H1 (cell line): ENCODE measurements at regions not wholly inside any gene's neighbourhood (a gene's known extent, or its start where the extent isn't known, plus 50 kb on each side); places are given as distances from the start of the nearest gene placed in this dataset.

ENCODE experiments used
- CTCF ChIA-PET: fragments of 300-600 bp; sonication (Branson Sonifier 250); formaldehyde crosslinking; loops from one replicate; lab custom pipeline; 2021; ENCODE audit not compliant: partially characterized antibody; lab: Charles Lee
- POLR2A ChIA-PET: fragments of 300-600 bp; sonication (Branson Sonifier 250); formaldehyde crosslinking; loops from one replicate; lab custom pipeline; 2021; ENCODE audit warnings: inconsistent platforms; ENCODE audit not compliant: partially characterized antibody; lab: Charles Lee
- DNase-seq, 2 experiments: peaks; one replicate each; pipeline versions ENCODE4 v3.0.0 to v3.0.0-alpha.2; 2010 to 2022; ENCODE audit warnings: low spot score in 2 of 2, low read depth in 1 of 2, mixed read lengths in 1 of 2
- FAIRE-seq: peaks from 2 replicates; lab custom pipeline; 2011; peaks lifted over from hg19 to GRCh38; lab: Jason Lieb, UNC
- H2AFZ ChIP-seq: 2 replicates; pipeline ENCODE4 v1.8.1; 2012; ENCODE audit warnings: low read length, inconsistent platforms
- H2AK5ac ChIP-seq: 2 replicates; pipeline ENCODE4 v1.6.1; 2013; ENCODE audit warnings: low read depth, low read length
- H2BK120ac ChIP-seq: replicated peaks from 2 replicates; pipeline ENCODE3; 2013; ENCODE audit warnings: low read depth, low read length, inconsistent platforms
- H2BK12ac ChIP-seq: 2 replicates; pipeline ENCODE4 v1.6.1; 2013; ENCODE audit warnings: low read depth, low read length
- H2BK15ac ChIP-seq: 2 replicates; pipeline ENCODE4 v1.6.1; 2013; ENCODE audit warnings: low read length
- H2BK20ac ChIP-seq: 2 replicates; pipeline ENCODE4 v1.6.1; 2013; ENCODE audit warnings: low read length
- H2BK5ac ChIP-seq: 2 replicates; pipeline ENCODE4 v1.6.1; 2013; ENCODE audit warnings: low read depth, low read length
- H3K14ac ChIP-seq: 2 replicates; pipeline ENCODE4 v1.6.1; 2013; ENCODE audit warnings: inconsistent platforms; ENCODE audit not compliant: insufficient read length
- H3K18ac ChIP-seq: 2 replicates; pipeline ENCODE4 v1.6.1; 2013; ENCODE audit warnings: low read length; ENCODE audit errors: extremely low read depth
- H3K23ac ChIP-seq: 2 replicates; pipeline ENCODE4 v1.6.1; 2013; ENCODE audit warnings: inconsistent platforms; ENCODE audit not compliant: insufficient read length
- H3K23me2 ChIP-seq: 2 replicates; pipeline ENCODE4 v1.6.1; 2013; ENCODE audit warnings: low read depth, low read length
- H3K27ac ChIP-seq: 2 replicates; pipeline ENCODE4 v1.6.1; 2011; ENCODE audit warnings: low read depth, low read length, inconsistent platforms
- H3K27me3 ChIP-seq, 4 experiments: replicated peaks in 1 of 4; 1 replicate in 1 of 4; 2 replicates in 3 of 4; pipeline versions ENCODE4 v1.6.1 to v1.8.1; 2011 to 2013; ENCODE audit warnings: low read length in 3 of 4, mild to moderate bottlenecking in 3 of 4, inconsistent platforms in 2 of 4, mixed read lengths in 2 of 4, moderate library complexity in 1 of 4; ENCODE audit not compliant: control insufficient read depth in 3 of 4, insufficient read depth in 3 of 4; ENCODE audit errors: extremely low read depth in 1 of 4
- H3K36me3 ChIP-seq, 4 experiments: 2 replicates each; pipeline versions ENCODE4 v1.6.1 to v1.8.1; 2011 to 2013; ENCODE audit warnings: mild to moderate bottlenecking in 4 of 4, low read length in 3 of 4, moderate library complexity in 2 of 4, control low read depth in 1 of 4, inconsistent platforms in 1 of 4; ENCODE audit not compliant: insufficient read depth in 4 of 4, control insufficient read depth in 2 of 4
- H3K4ac ChIP-seq: replicated peaks from 2 replicates; pipeline ENCODE3; 2013; ENCODE audit warnings: low read length, low read depth, mixed read lengths, inconsistent platforms; ENCODE audit not compliant: insufficient read length
- H3K4me1 ChIP-seq, 4 experiments: replicated peaks in 1 of 4; 1 replicate in 1 of 4; 2 replicates in 3 of 4; pipeline versions ENCODE4 v1.6.1 to v1.8.1; 2011 to 2013; ENCODE audit warnings: low read length in 3 of 4, inconsistent platforms in 2 of 4, mixed read lengths in 1 of 4; ENCODE audit not compliant: insufficient read depth in 4 of 4, control insufficient read depth in 3 of 4
- H3K4me2 ChIP-seq, 2 experiments: 2 replicates each; pipeline versions ENCODE4 v1.6.1 to v1.8.1; 2011 to 2013; ENCODE audit warnings: low read depth in 2 of 2, low read length in 2 of 2, control low read depth in 1 of 2, inconsistent platforms in 1 of 2, mild to moderate bottlenecking in 1 of 2; ENCODE audit not compliant: insufficient read depth in 1 of 2
- H3K4me3 ChIP-seq, 4 experiments: fragments of 200-600, 300-600 bp in 1 of 4; sonication (generic), shearing (Covaris generic), sonication (Bioruptor Twin) in 1 of 4; 2 replicates each; pipeline versions ENCODE4 v1.5.1 to v1.8.1; 2011 to 2016; ENCODE audit warnings: low read length in 4 of 4, low read depth in 3 of 4, control low read depth in 2 of 4, inconsistent platforms in 2 of 4, mild to moderate bottlenecking in 2 of 4, mixed read lengths in 1 of 4, moderate library complexity in 1 of 4; ENCODE audit not compliant: insufficient read depth in 2 of 4; ENCODE audit errors: extremely low read depth in 1 of 4
- H3K56ac ChIP-seq: replicated peaks from 2 replicates; pipeline ENCODE3; 2013; ENCODE audit warnings: low read depth, mild to moderate bottlenecking, mixed read lengths, low read length, inconsistent platforms; ENCODE audit not compliant: insufficient read length
- H3K79me1 ChIP-seq: 2 replicates; pipeline ENCODE4 v1.6.1; 2013; ENCODE audit warnings: low read depth, low read length, control low read depth
- H3K79me2 ChIP-seq, 2 experiments: 2 replicates each; pipeline versions ENCODE4 v1.6.1 to v1.8.1; 2012 to 2013; ENCODE audit warnings: low read length in 2 of 2, mild to moderate bottlenecking in 2 of 2, inconsistent platforms in 1 of 2; ENCODE audit not compliant: insufficient read depth in 2 of 2, control insufficient read depth in 1 of 2
- H3K9ac ChIP-seq, 4 experiments: replicated peaks in 1 of 4; 1 replicate in 1 of 4; 2 replicates in 3 of 4; pipeline versions ENCODE4 v1.6.1 to v1.8.1; 2011 to 2013; ENCODE audit warnings: low read depth in 3 of 4, low read length in 3 of 4, control low read depth in 2 of 4, mild to moderate bottlenecking in 2 of 4, moderate library complexity in 2 of 4, inconsistent platforms in 1 of 4; ENCODE audit errors: extremely low read depth in 1 of 4
- H3K9me3 ChIP-seq, 2 experiments: 2 replicates each; pipeline versions ENCODE4 v1.6.1 to v1.8.1; 2012 to 2013; ENCODE audit warnings: mild to moderate bottlenecking in 2 of 2, moderate library complexity in 2 of 2, control low read depth in 1 of 2, inconsistent platforms in 1 of 2, low read depth in 1 of 2, low read length in 1 of 2, mixed read lengths in 1 of 2; ENCODE audit not compliant: insufficient read depth in 2 of 2
- H4K20me1 ChIP-seq, 2 experiments: replicated peaks in 1 of 2; 2 replicates each; pipeline versions ENCODE3 to v1.8.1; 2011 to 2013; ENCODE audit warnings: inconsistent platforms in 2 of 2, low read length in 2 of 2, mild to moderate bottlenecking in 1 of 2; ENCODE audit not compliant: insufficient read depth in 2 of 2, control insufficient read depth in 1 of 2
- H4K5ac ChIP-seq: 2 replicates; pipeline ENCODE4 v1.6.1; 2013; ENCODE audit warnings: low read length, low read depth, mixed read lengths, inconsistent platforms; ENCODE audit not compliant: insufficient read length
- H4K8ac ChIP-seq: 2 replicates; pipeline ENCODE4 v1.8.0; 2013; ENCODE audit warnings: mild to moderate bottlenecking, moderate library complexity, low read length, inconsistent platforms; ENCODE audit not compliant: insufficient read depth; ENCODE audit errors: extremely low read depth
- H4K91ac ChIP-seq: replicated peaks from 2 replicates; pipeline ENCODE3; 2013; ENCODE audit warnings: low read length, mixed read lengths, inconsistent platforms; ENCODE audit not compliant: insufficient read length
- BCL11A ChIP-seq, 2 experiments: IDR thresholded peaks; one replicate each; pipeline ENCODE4 v1.6.1; 2011; ENCODE audit warnings: low read depth in 2 of 2, low read length in 2 of 2, mild to moderate bottlenecking in 2 of 2
- CEBPB ChIP-seq: IDR thresholded peaks from 2 replicates; pipeline ENCODE4 v1.6.1; 2012; ENCODE audit warnings: low read depth, low read length
- CHD1 ChIP-seq: IDR thresholded peaks from 2 replicates; pipeline ENCODE4 v1.6.1; 2012; ENCODE audit warnings: low read depth, low read length, improper control_type of control experiment
- CHD2 ChIP-seq: IDR thresholded peaks from 2 replicates; pipeline ENCODE4 v1.6.1; 2012; ENCODE audit warnings: low read length, improper control_type of control experiment
- RFX5 ChIP-seq: IDR thresholded peaks from 2 replicates; pipeline ENCODE4 v1.6.1; 2011; ENCODE audit warnings: low read depth, low read length, improper control_type of control experiment, borderline replicate concordance
- SIRT6 ChIP-seq: IDR thresholded peaks from one replicate; pipeline ENCODE4 v1.7.1; 2012; ENCODE audit warnings: low read length, inconsistent platforms
- SIX5 ChIP-seq: IDR thresholded peaks from 2 replicates; pipeline ENCODE4 v1.6.1; 2011; ENCODE audit warnings: mild to moderate bottlenecking, low read depth, low read length
- SP1 ChIP-seq: IDR thresholded peaks from 2 replicates; pipeline ENCODE4 v1.6.1; 2011; ENCODE audit warnings: low read depth, low read length
- SP4 ChIP-seq: IDR thresholded peaks from 2 replicates; pipeline ENCODE4 v1.6.1; 2012; ENCODE audit warnings: low read length, inconsistent platforms
- USF2 ChIP-seq: IDR thresholded peaks from 2 replicates; pipeline ENCODE4 v1.6.1; 2011; ENCODE audit warnings: low read length, improper control_type of control experiment
- YY1 ChIP-seq: IDR thresholded peaks from 2 replicates; pipeline ENCODE4 v1.6.1; 2011; ENCODE audit warnings: low read depth, mild to moderate bottlenecking, low read length
- WGBS, 2 experiments: shearing (Covaris generic) in 1 of 2; methylation state at CpG; one replicate each; pipeline versions ENCODE4 v1.1.6 to v1.1.7; 2013 to 2015; ENCODE audit warnings: low lambda C conversion rate in 2 of 2, mixed read lengths in 2 of 2, inconsistent platforms in 1 of 2, low coverage in 1 of 2, missing lambda C conversion rate in 1 of 2; ENCODE audit not compliant: insufficient replicate concordance in 2 of 2, insufficient coverage in 1 of 2, insufficient read length in 1 of 2; ENCODE audit errors: extremely low coverage in 1 of 2, missing lambda C conversion rate in 1 of 2; 5-methylcytosine and 5-hydroxymethylcytosine counted together

- Histone ChIP-seq H3K4me3 (no peak overlapping the region), H3K14ac (no peak overlapping the region), H3K9me3 (no peaks in the 10 kb centered on the region), H4K91ac (no peak overlapping the region), H2AFZ (no peak overlapping the region), H2BK5ac (no peak overlapping the region), H3K23me2 (no peaks in the 10 kb centered on the region), H3K4me2 (no peak overlapping the region), H2AK5ac (no peak overlapping the region), H4K8ac (no peak overlapping the region), H3K36me3 (no peaks in the 10 kb centered on the region), H2BK20ac (no peak overlapping the region), H4K20me1 (no peaks in the 10 kb centered on the region), H2BK12ac (no peak overlapping the region), H3K23ac (no peak overlapping the region), H3K4ac (no peak overlapping the region), H3K27me3 (no peaks in the 10 kb centered on the region), H4K5ac (no peak overlapping the region), H3K56ac (no peak overlapping the region), H3K27ac (no peak overlapping the region), H3K79me1 (no peaks in the 10 kb centered on the region), H3K79me2 (no peaks in the 10 kb centered on the region), H3K4me1 (peaks cover 0 to 3% (median 1%) of the 10 kb centered on the region in 4 experiments; a peak in 3 of 7 replicates), H2BK120ac (no peak overlapping the region), H3K9ac (no peak overlapping the region), H2BK15ac (no peak overlapping the region), H3K18ac (no peak overlapping the region)
- WGBS, 2 experiments: 89% methylated on average over 5 of the region's 7 CpGs; no CpG with 5 or more reads in 1 of the 2 experiments
- no peak for FAIRE-seq
- no peak for DNase-seq
- ChIA-PET POLR2A (interaction anchor here (0.8 kb wide), 1 partner anchor 117 kb away, joined by 3 read pairs; the partner anchor contains the start of gene TLE3), CTCF (interaction anchor here (0.5 to 1.0 kb wide), 3 partner anchors 26 to 544 kb away, joined by 3 to 4 read pairs (median 3); no protein-coding TSS in a partner anchor)
- TF ChIP-seq SIRT6: no peak
- no peak for TF ChIP-seq USF2
- no peak for TF ChIP-seq SIX5
- no peak for TF ChIP-seq CEBPB
- no peak for TF ChIP-seq BCL11A (IDR thresholded peaks at IDR 0.05; ENCODE audit: low read depth in 2 of 2, low read length in 2 of 2)
- TF ChIP-seq YY1: no peak
- TF ChIP-seq SP1: no peak
- TF ChIP-seq SP4: no peak
- TF ChIP-seq CHD1: no peak
- no peak for TF ChIP-seq RFX5
- TF ChIP-seq CHD2: no peak
Measured at GRCh38 chr15:69980341-69981059, 117.2 kb downstream of the TLE3 start.
